ENCODE measurements at regions not wholly inside any gene's neighbourhood (a gene's known extent, or its start where the extent isn't known, plus 50 kb on each side); places are given as distances from the start of the nearest gene placed in this dataset.

- no peak overlapping the region for H3K27ac Mint-ChIP-seq (ENCODE audit: unreplicated experiment)
- no peak for DNase-seq (ENCODE audit: extremely low spot score, unreplicated experiment)
- H3K9me3 Mint-ChIP-seq (ENCODE audit: unreplicated experiment), result no peaks in the 10 kb centered on the region
- no peaks in the 10 kb centered on the region for H3K4me1 Mint-ChIP-seq (ENCODE audit: unreplicated experiment)
- H3K36me3 Mint-ChIP-seq (ENCODE audit: unreplicated experiment), result no peaks in the 10 kb centered on the region
- H3K27me3 Mint-ChIP-seq (ENCODE audit: unreplicated experiment), result peaks cover 21% of the 10 kb centered on the region
- no peak for TF ChIP-seq CTCF (IDR thresholded peaks at IDR 0.05)
- H3K4me3 Mint-ChIP-seq (ENCODE audit: unreplicated experiment), result no peak overlapping the region
Measured at GRCh38 chr15:37218351-37218916, 118.1 kb upstream of the MEIS2 start.

GRCh38 chr15:37219211-37219701, 118.9 kb upstream of the MEIS2 start:
- TF ChIP-seq CTCF (IDR thresholded peaks at IDR 0.05), result no peak
- peaks cover 19% of the 10 kb centered on the region for H3K27me3 Mint-ChIP-seq (ENCODE audit: unreplicated experiment)
- H3K4me3 Mint-ChIP-seq (ENCODE audit: unreplicated experiment), result no peak overlapping the region
- H3K9me3 Mint-ChIP-seq (ENCODE audit: unreplicated experiment), result no peaks in the 10 kb centered on the region
- no peaks in the 10 kb centered on the region for H3K36me3 Mint-ChIP-seq (ENCODE audit: unreplicated experiment)
- H3K4me1 Mint-ChIP-seq (ENCODE audit: unreplicated experiment), result no peaks in the 10 kb centered on the region
- H3K27ac Mint-ChIP-seq (ENCODE audit: unreplicated experiment), result no peak overlapping the region
- no peak for DNase-seq (ENCODE audit: extremely low spot score, unreplicated experiment)

GRCh38 chr15:37220949-37221670, 120.8 kb upstream of the MEIS2 start:
- Mint-ChIP-seq H3K4me1 (ENCODE audit: unreplicated experiment) (no peaks in the 10 kb centered on the region), H3K36me3 (ENCODE audit: unreplicated experiment) (no peaks in the 10 kb centered on the region), H3K27ac (ENCODE audit: unreplicated experiment) (no peak overlapping the region), H3K4me3 (ENCODE audit: unreplicated experiment) (no peak overlapping the region), H3K27me3 (ENCODE audit: unreplicated experiment) (peaks cover 25% of the 10 kb centered on the region), H3K9me3 (ENCODE audit: unreplicated experiment) (no peaks in the 10 kb centered on the region)
- no peak for DNase-seq (ENCODE audit: extremely low spot score, unreplicated experiment)
- no peak for TF ChIP-seq CTCF (IDR thresholded peaks at IDR 0.05)

GRCh38 chr15:37221671-37222145, 121.4 kb upstream of the MEIS2 start:
- Mint-ChIP-seq H3K9me3 (ENCODE audit: unreplicated experiment) (no peaks in the 10 kb centered on the region), H3K36me3 (ENCODE audit: unreplicated experiment) (no peaks in the 10 kb centered on the region), H3K4me1 (ENCODE audit: unreplicated experiment) (no peaks in the 10 kb centered on the region), H3K27ac (ENCODE audit: unreplicated experiment) (no peak overlapping the region), H3K27me3 (ENCODE audit: unreplicated experiment) (peaks cover 27% of the 10 kb centered on the region), H3K4me3 (ENCODE audit: unreplicated experiment) (no peak overlapping the region)
- no peak for DNase-seq (ENCODE audit: extremely low spot score, unreplicated experiment)
- TF ChIP-seq CTCF (IDR thresholded peaks at IDR 0.05), result no peak

- DNase-seq (ENCODE audit: extremely low spot score, unreplicated experiment), result no peak
- Mint-ChIP-seq H3K9me3 (ENCODE audit: unreplicated experiment) (no peaks in the 10 kb centered on the region), H3K4me3 (ENCODE audit: unreplicated experiment) (no peak overlapping the region), H3K27ac (ENCODE audit: unreplicated experiment) (no peak overlapping the region), H3K27me3 (ENCODE audit: unreplicated experiment) (peaks cover 33% of the 10 kb centered on the region), H3K36me3 (ENCODE audit: unreplicated experiment) (no peaks in the 10 kb centered on the region), H3K4me1 (ENCODE audit: unreplicated experiment) (no peaks in the 10 kb centered on the region)
- TF ChIP-seq CTCF (IDR thresholded peaks at IDR 0.05), result no peak
Measured at GRCh38 chr15:37223089-37223488, 122.7 kb upstream of the MEIS2 start.

All from osteocyte (in vitro differentiated cells).